WTC11 (cell line): ENCODE measurements at regions not wholly inside any gene's neighbourhood (a gene's known extent, or its start where the extent isn't known, plus 50 kb on each side); places are given as distances from the start of the nearest gene placed in this dataset.

Experiments used
- ATAC-seq: fragments of 200-7000 bp; cut with Tn5 transposase; 2 replicates; pipeline ENCODE4 v1.10.0; 2021; ENCODE audit warnings: mild to moderate bottlenecking, moderate library complexity
- CTCF ChIA-PET: fragments of 300-600 bp; sonication (Branson Sonifier 250); formaldehyde crosslinking; loops from one replicate; lab custom pipeline; 2021; ENCODE audit warnings: antibody characterized with exemption; lab: Charles Lee
- POLR2A ChIA-PET: fragments of 350-600 bp; sonication (Branson Sonifier 250); formaldehyde crosslinking; loops from one replicate; lab custom pipeline; 2021; ENCODE audit warnings: antibody characterized with exemption; lab: Charles Lee
- DNase-seq: peaks from one replicate; pipeline ENCODE4 v3.0.0; 2021; ENCODE audit warnings: low spot score
- H3K27ac Mint-ChIP-seq: 2 replicates; pipeline ENCODE4 v1.8.0; 2021; ENCODE audit warnings: mixed read lengths
- H3K27me3 Mint-ChIP-seq: 2 replicates; pipeline ENCODE4 v1.8.0; 2021; ENCODE audit warnings: low read depth, mild to moderate bottlenecking, moderate library complexity, mixed read lengths
- H3K36me3 Mint-ChIP-seq: 2 replicates; pipeline ENCODE4 v1.8.0; 2021; ENCODE audit warnings: mixed read lengths
- H3K4me1 Mint-ChIP-seq: 2 replicates; pipeline ENCODE4 v1.8.0; 2022; ENCODE audit warnings: mixed read lengths
- H3K4me3 Mint-ChIP-seq: 2 replicates; pipeline ENCODE4 v1.8.0; 2021; ENCODE audit warnings: mild to moderate bottlenecking, moderate library complexity, mixed read lengths
- H3K9me3 Mint-ChIP-seq: 2 replicates; pipeline ENCODE4 v1.8.0; 2021; ENCODE audit warnings: mixed read lengths
- AFF4 ChIP-seq: sonication (generic); formaldehyde crosslinking; IDR thresholded peaks from 2 replicates; pipeline ENCODE4 v1.8.1; 2023; ENCODE audit warnings: mild to moderate bottlenecking, missing genetic modification reagents, borderline replicate concordance
- E2F1 ChIP-seq: sonication (generic); formaldehyde crosslinking; IDR thresholded peaks from 2 replicates; pipeline ENCODE4 v1.8.0; 2022; ENCODE audit warnings: mild to moderate bottlenecking, missing genetic modification reagents
- E2F4 ChIP-seq: sonication (generic); formaldehyde crosslinking; IDR thresholded peaks from 2 replicates; pipeline ENCODE4 v1.8.1; 2022; ENCODE audit warnings: low read depth, mild to moderate bottlenecking, moderate library complexity, missing genetic modification reagents, borderline replicate concordance
- NFYB ChIP-seq: sonication (generic); formaldehyde crosslinking; conservative IDR thresholded peaks from 2 replicates; pipeline ENCODE4 v1.8.0; 2022; ENCODE audit warnings: low read depth, missing genetic modification reagents
- SMAD3 ChIP-seq: sonication (generic); formaldehyde crosslinking; IDR thresholded peaks from 2 replicates; pipeline ENCODE4 v1.8.0; 2022; ENCODE audit warnings: missing genetic modification reagents, mild to moderate bottlenecking, borderline replicate concordance
- ZNF263 ChIP-seq: sonication (generic); formaldehyde crosslinking; IDR thresholded peaks from 2 replicates; pipeline ENCODE4 v1.8.1; 2022; ENCODE audit warnings: low read depth, mild to moderate bottlenecking, moderate library complexity, missing genetic modification reagents
- ZNF281 ChIP-seq: sonication (generic); formaldehyde crosslinking; IDR thresholded peaks from 2 replicates; pipeline ENCODE4 v1.8.0; 2023; ENCODE audit warnings: mild to moderate bottlenecking, missing genetic modification reagents
- ZSCAN18 ChIP-seq: fragments of 250-450 bp; sonication (Bioruptor Pico); IDR thresholded peaks from 2 replicates; pipeline ENCODE4 v2.1.2; 2022; ENCODE audit warnings: mild to moderate bottlenecking, moderate library complexity
- TF ChIP-seq, protein P1 (sequence below): sonication (generic); formaldehyde crosslinking; IDR thresholded peaks from 2 replicates; pipeline ENCODE4 v1.8.0; 2022; ENCODE audit warnings: missing genetic modification reagents

DNA sequence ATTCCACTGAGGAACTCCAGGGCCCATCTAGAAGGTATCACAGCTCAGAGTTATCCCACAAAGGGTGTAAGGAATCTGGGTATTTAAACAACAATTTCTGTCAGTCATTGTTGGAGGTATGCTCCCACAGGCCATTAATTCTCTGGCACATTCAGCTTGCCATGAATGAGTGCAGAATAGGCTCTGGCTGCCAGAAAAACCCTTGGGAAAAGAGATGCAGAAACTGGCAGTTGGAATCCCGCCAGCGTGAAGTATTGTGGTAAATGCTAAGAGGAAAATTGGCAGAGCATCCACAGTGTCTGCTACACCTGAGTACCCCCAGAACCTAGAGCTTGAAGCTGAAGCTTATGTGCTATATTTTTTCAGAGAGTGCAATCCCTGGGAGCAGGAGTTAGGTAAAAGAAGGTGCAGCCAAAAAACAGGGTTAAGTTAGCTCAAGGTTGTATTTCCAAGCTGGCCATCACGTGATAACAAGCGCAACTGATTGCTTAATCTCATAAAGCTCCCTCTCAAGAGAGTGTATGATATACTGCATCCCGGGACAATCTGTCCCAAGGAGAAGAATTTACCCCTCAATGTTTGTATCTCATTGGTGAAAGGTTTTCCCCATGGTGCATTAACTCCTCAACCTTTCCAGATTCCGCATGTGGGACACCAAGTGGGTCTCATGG lies 94.2 kb upstream of the ACP3 start (continued):
- TF ChIP-seq SMAD3 (CRISPR knock-in tag) (no peak), E2F4 (CRISPR knock-in tag) (no peak), E2F1 (no peak), ZNF263 (no peak), AFF4 (no peak), ZSCAN18 (CRISPR knock-in tag) (no peak), ZNF281 (CRISPR knock-in tag) (no peak)
- TF ChIP-seq, protein P1, sequence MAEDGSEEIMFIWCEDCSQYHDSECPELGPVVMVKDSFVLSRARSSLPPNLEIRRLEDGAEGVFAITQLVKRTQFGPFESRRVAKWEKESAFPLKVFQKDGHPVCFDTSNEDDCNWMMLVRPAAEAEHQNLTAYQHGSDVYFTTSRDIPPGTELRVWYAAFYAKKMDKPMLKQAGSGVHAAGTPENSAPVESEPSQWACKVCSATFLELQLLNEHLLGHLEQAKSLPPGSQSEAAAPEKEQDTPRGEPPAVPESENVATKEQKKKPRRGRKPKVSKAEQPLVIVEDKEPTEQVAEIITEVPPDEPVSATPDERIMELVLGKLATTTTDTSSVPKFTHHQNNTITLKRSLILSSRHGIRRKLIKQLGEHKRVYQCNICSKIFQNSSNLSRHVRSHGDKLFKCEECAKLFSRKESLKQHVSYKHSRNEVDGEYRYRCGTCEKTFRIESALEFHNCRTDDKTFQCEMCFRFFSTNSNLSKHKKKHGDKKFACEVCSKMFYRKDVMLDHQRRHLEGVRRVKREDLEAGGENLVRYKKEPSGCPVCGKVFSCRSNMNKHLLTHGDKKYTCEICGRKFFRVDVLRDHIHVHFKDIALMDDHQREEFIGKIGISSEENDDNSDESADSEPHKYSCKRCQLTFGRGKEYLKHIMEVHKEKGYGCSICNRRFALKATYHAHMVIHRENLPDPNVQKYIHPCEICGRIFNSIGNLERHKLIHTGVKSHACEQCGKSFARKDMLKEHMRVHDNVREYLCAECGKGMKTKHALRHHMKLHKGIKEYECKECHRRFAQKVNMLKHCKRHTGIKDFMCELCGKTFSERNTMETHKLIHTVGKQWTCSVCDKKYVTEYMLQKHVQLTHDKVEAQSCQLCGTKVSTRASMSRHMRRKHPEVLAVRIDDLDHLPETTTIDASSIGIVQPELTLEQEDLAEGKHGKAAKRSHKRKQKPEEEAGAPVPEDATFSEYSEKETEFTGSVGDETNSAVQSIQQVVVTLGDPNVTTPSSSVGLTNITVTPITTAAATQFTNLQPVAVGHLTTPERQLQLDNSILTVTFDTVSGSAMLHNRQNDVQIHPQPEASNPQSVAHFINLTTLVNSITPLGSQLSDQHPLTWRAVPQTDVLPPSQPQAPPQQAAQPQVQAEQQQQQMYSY (CRISPR knock-in tag), result no peak

GRCh38 chr3:132225664-132226063 lies 91.5 kb upstream of the ACP3 start:
- peaks cover 28% of the 10 kb centered on the region for H3K4me1 Mint-ChIP-seq
- no peaks in the 10 kb centered on the region for H3K36me3 Mint-ChIP-seq
- ATAC-seq (no peak), DNase-seq (no peak)
- ChIA-PET CTCF (interaction anchor here (1.0 to 1.5 kb wide), 2 partner anchors 14 to 191 kb away, joined by 3 to 4 read pairs; partner anchors contain the start of gene CPNE4), POLR2A (no interaction called here)
- no peaks in the 10 kb centered on the region for H3K27me3 Mint-ChIP-seq
- H3K4me3 Mint-ChIP-seq, result no peak overlapping the region
- H3K9me3 Mint-ChIP-seq, result no peaks in the 10 kb centered on the region
- H3K27ac Mint-ChIP-seq, result no peak overlapping the region; the same call in 1 of the 2 replicates
- no peak for TF ChIP-seq NFYB (CRISPR knock-in tag)
- TF ChIP-seq, all 79 proteins: peak for 0
